K562 (cell line): ENCODE measurements at regions not wholly inside any gene's neighbourhood (a gene's known extent, or its start where the extent isn't known, plus 50 kb on each side); places are given as distances from the start of the nearest gene placed in this dataset.

ENCODE experiments used
- ATAC-seq: fragments of 200-7000 bp; cut with Tn5 transposase; 3 replicates; pipeline ENCODE4 v1.9.1; 2020; ENCODE audit warnings: moderate library complexity
- BruUV-seq: library from RNA; stranded (reverse); fragments of 400-500 nt; replicated peaks from 2 replicates; lab custom pipeline; 2021; lab: Mats Ljungman, UMichigan
- CTCF ChIA-PET: fragments of 300-600 bp; formaldehyde crosslinking; extraction: SDS; loops from one replicate; lab custom pipeline; 2021; ENCODE audit warnings: low intra/inter-chr PET ratio; lab: Yijun Ruan, JAX
- POLR2A ChIA-PET: fragments of 300-600, 350-650 bp; sonication (Branson Sonifier 250); formaldehyde crosslinking; extraction: SDS; loops from one replicate; lab custom pipeline; 2021; ENCODE audit warnings: antibody characterized with exemption, inconsistent platforms; lab: Yijun Ruan, JAX
- DNase-seq, 4 experiments: peaks; one replicate each; pipeline versions ENCODE4 v3.0.0 to v3.0.0-alpha.2; 2011 to 2018; ENCODE audit warnings: low spot score in 3 of 4, mixed read lengths in 3 of 4; ENCODE audit errors: extremely low read depth in 1 of 4
- FAIRE-seq: peaks from 2 replicates; lab custom pipeline; 2011; peaks lifted over from hg19 to GRCh38; lab: Jason Lieb, UNC
- H2AFZ ChIP-seq: 2 replicates; pipeline ENCODE4 v1.6.0; 2011; ENCODE audit warnings: low read depth, low read length, control low read depth, inconsistent platforms
- H3K27ac ChIP-seq: fragments of 200-600 bp; 3 replicates; pipeline ENCODE4 v1.8.0; 2011; ENCODE audit warnings: low read depth, mild to moderate bottlenecking, control low read depth, inconsistent platforms, low read length, moderate library complexity, mixed read lengths; ENCODE audit errors: extremely low read depth
- H3K27me3 ChIP-seq, 2 experiments: fragments of 300-600 bp in 1 of 2; 2 replicates in 1 of 2; 3 replicates in 1 of 2; pipeline versions ENCODE4 v1.6.0 to v1.8.0; 2011; ENCODE audit warnings: inconsistent platforms in 2 of 2, low read length in 2 of 2, mild to moderate bottlenecking in 1 of 2, mixed read lengths in 1 of 2, moderate library complexity in 1 of 2; ENCODE audit not compliant: control insufficient read depth in 2 of 2, insufficient read depth in 2 of 2
- H3K36me3 ChIP-seq: fragments of 300-600 bp; 3 replicates; pipeline ENCODE4 v1.8.0; 2011; ENCODE audit warnings: mild to moderate bottlenecking, low read length, inconsistent platforms; ENCODE audit not compliant: control insufficient read depth, insufficient read depth
- H3K4me1 ChIP-seq, 2 experiments: fragments of 200-600 bp in 1 of 2; replicated peaks in 1 of 2; 2 replicates in 1 of 2; 3 replicates in 1 of 2; pipeline versions ENCODE4 v1.5.1 to v1.8.0; 2011; ENCODE audit warnings: inconsistent platforms in 2 of 2, low read length in 2 of 2, mild to moderate bottlenecking in 1 of 2, mixed read lengths in 1 of 2, moderate library complexity in 1 of 2; ENCODE audit not compliant: control insufficient read depth in 2 of 2, insufficient read depth in 2 of 2
- H3K4me2 ChIP-seq: 2 replicates; pipeline ENCODE4 v1.6.1; 2011; ENCODE audit warnings: low read length, control low read depth, inconsistent platforms, mixed read lengths; ENCODE audit not compliant: insufficient read depth
- H3K4me3 ChIP-seq: fragments of 200-600 bp; sonication (generic), shearing (Covaris generic); 2 replicates; pipeline ENCODE4 v1.5.1; 2016; ENCODE audit warnings: control low read depth, inconsistent platforms
- H3K79me2 ChIP-seq: fragments of 200-600 bp; 3 replicates; pipeline ENCODE4 v1.8.0; 2011; ENCODE audit warnings: low read length, inconsistent platforms; ENCODE audit not compliant: control insufficient read depth, insufficient read depth
- H3K9ac ChIP-seq, 2 experiments: 2 replicates each; pipeline versions ENCODE4 v1.6.0 to v1.6.1; 2011; ENCODE audit warnings: low read depth in 2 of 2, low read length in 2 of 2, control low read depth in 1 of 2, inconsistent platforms in 1 of 2, mild to moderate bottlenecking in 1 of 2, mixed read lengths in 1 of 2; ENCODE audit not compliant: insufficient read depth in 1 of 2
- H3K9me1 ChIP-seq: one replicate; pipeline ENCODE4 v1.6.0; 2011; ENCODE audit warnings: inconsistent platforms, mild to moderate bottlenecking, low read length, moderate library complexity; ENCODE audit not compliant: control insufficient read depth, insufficient read depth
- H3K9me3 ChIP-seq: replicated peaks from 2 replicates; pipeline ENCODE4 v1.5.1; 2011; ENCODE audit warnings: low read depth, low read length, inconsistent platforms; ENCODE audit not compliant: control insufficient read depth, insufficient read depth
- H4K20me1 ChIP-seq: replicated peaks from 2 replicates; pipeline ENCODE4 v1.6.1; 2011; ENCODE audit warnings: low read length, inconsistent platforms, mixed read lengths; ENCODE audit not compliant: control insufficient read depth, insufficient read depth
- ARID1B ChIP-seq: fragments of 450-650 bp; IDR thresholded peaks from 2 replicates; pipeline ENCODE4 v1.6.1; 2016; ENCODE audit warnings: antibody characterized with exemption, mild to moderate bottlenecking, inconsistent platforms
- ARNT ChIP-seq, 2 experiments: fragments of 450-650 bp; IDR thresholded peaks; 2 replicates each; pipeline ENCODE4 v1.6.1; 2016; ENCODE audit warnings: mild to moderate bottlenecking in 1 of 2
- ATF7 ChIP-seq: fragments of 450-650 bp; IDR thresholded peaks from 2 replicates; pipeline ENCODE4 v1.7.1; 2014; ENCODE audit warnings: mild to moderate bottlenecking, moderate library complexity
- DPF2 ChIP-seq: fragments of 450-650 bp; IDR thresholded peaks from 2 replicates; pipeline ENCODE4 v1.6.1; 2016
- ELF4 ChIP-seq: fragments of 450-650 bp; formaldehyde crosslinking; IDR thresholded peaks from 2 replicates; pipeline ENCODE4 v1.4.0; 2022; ENCODE audit warnings: missing genetic modification characterization
- JUN ChIP-seq, 2 experiments: sonication (generic) in 1 of 2; formaldehyde crosslinking in 1 of 2; IDR thresholded peaks; 2 replicates each; pipeline versions ENCODE4 v1.6.1 to v1.8.0; 2012 to 2022; ENCODE audit warnings: borderline replicate concordance in 2 of 2, mild to moderate bottlenecking in 2 of 2, improper control_type of control experiment in 1 of 2, low read depth in 1 of 2, low read length in 1 of 2, missing genetic modification reagents in 1 of 2
- KAT8 ChIP-seq: fragments of 450-650 bp; IDR thresholded peaks from 2 replicates; pipeline ENCODE4 v1.6.1; 2016; ENCODE audit warnings: low read depth, mild to moderate bottlenecking
- PHB2 ChIP-seq: fragments of 450-650 bp; IDR thresholded peaks from 2 replicates; pipeline ENCODE4 v1.6.1; 2017; ENCODE audit warnings: low read depth
- SRF ChIP-seq, 2 experiments: fragments of 250-450, 450-650 bp in 1 of 2; sonication (Bioruptor Pico) in 1 of 2; sonication (generic) in 1 of 2; formaldehyde crosslinking; IDR thresholded peaks; 2 replicates each; pipeline versions ENCODE4 v1.5.0 to v1.5.1; 2020 to 2022; ENCODE audit warnings: mild to moderate bottlenecking in 1 of 2, missing genetic modification reagents in 1 of 2
- ZFP1 ChIP-seq: fragments of 450-650 bp; formaldehyde crosslinking; IDR thresholded peaks from 2 replicates; pipeline ENCODE4 v1.4.0; 2020; ENCODE audit warnings: mild to moderate bottlenecking, mixed read lengths
- ZNF41 ChIP-seq: fragments of 250-450 bp; sonication (Bioruptor Pico); conservative IDR thresholded peaks from 2 replicates; pipeline ENCODE4 v1.4.0; 2020; ENCODE audit warnings: mild to moderate bottlenecking
- ZNF696 ChIP-seq: fragments of 250-450 bp; sonication (Bioruptor Pico); conservative IDR thresholded peaks from 2 replicates; pipeline ENCODE4 v1.4.0; 2020; ENCODE audit warnings: mild to moderate bottlenecking, moderate library complexity
- WGBS: fragments of 100-300 bp; shearing (Covaris generic); methylation state at CpG from one replicate; pipeline ENCODE4 v1.1.6; 2016; ENCODE audit warnings: low coverage, mixed read lengths; ENCODE audit not compliant: insufficient coverage; ENCODE audit errors: missing lambda C conversion rate; 5-methylcytosine and 5-hydroxymethylcytosine counted together
- in situ Hi-C: fragments of 300-500 bp; cut with MboI; formaldehyde crosslinking; loops from 4 replicates; pipeline ENCODE4 v1.15.0; 2018; ENCODE audit warnings: inconsistent platforms, mixed read lengths
- intact Hi-C: fragments of 100-400 bp; cut with micrococcal nuclease; formaldehyde crosslinking; loops from 2 replicates; pipeline ENCODE4 v1.14.2; 2022
- TF ChIP-seq, protein P1 (sequence below): fragments of 450-650 bp; IDR thresholded peaks from 2 replicates; pipeline ENCODE4 v1.6.1; 2016; ENCODE audit warnings: missing biosample characterization, missing genetic modification characterization
- TF ChIP-seq, protein P2 (sequence below): sonication (generic); formaldehyde crosslinking; IDR thresholded peaks from 2 replicates; pipeline ENCODE4 v1.8.1; 2022; ENCODE audit warnings: missing genetic modification reagents
- TF ChIP-seq, protein P3 (sequence below): fragments of 250-450 bp; sonication (Bioruptor Pico); IDR thresholded peaks from 2 replicates; pipeline ENCODE4 v1.8.0; 2021; ENCODE audit warnings: mild to moderate bottlenecking, moderate library complexity
- TF ChIP-seq, protein P4 (sequence below): fragments of 250-450 bp; sonication (Bioruptor Pico); IDR thresholded peaks from 2 replicates; pipeline ENCODE4 v1.4.0; 2020
- TF ChIP-seq, protein P5 (sequence below): fragments of 450-650 bp; IDR thresholded peaks from 2 replicates; pipeline ENCODE4 v1.6.1; 2016; ENCODE audit warnings: borderline replicate concordance

DNA sequence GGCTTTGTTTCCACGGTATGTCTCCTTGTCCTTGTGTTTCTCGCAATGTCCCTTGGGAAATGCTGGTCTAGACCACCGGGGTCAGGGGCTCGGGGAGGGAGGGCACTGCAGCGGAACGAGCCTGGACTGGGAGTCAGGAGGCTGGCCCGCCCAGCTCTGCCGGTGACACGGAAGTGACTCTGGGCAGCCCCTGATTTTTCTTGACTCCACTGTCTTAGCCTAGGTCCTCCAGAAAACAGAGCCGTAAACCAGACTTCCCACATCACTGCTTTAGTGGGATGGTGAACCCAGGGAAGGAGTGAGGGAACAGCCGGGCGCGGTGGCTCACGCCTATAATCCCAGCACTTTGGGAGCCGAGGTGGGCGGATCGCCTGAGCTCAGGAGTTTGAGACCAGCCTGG is 144.2 kb downstream of the ASB1 start:
- CTCF ChIA-PET, result no interaction called here
- ATAC-seq, result no peak
- no peak for DNase-seq

More for the DNA sequence above, 144.2 kb downstream of the ASB1 start:
- no peaks in the 10 kb centered on the region for H3K9me3 ChIP-seq
- no peaks in the 10 kb centered on the region for H3K4me1 ChIP-seq
- no peak overlapping the region for H2AFZ ChIP-seq
- WGBS, result under 1% methylated on average over 17 of the region's 17 CpGs
- H3K4me3 ChIP-seq, result no peak overlapping the region
- intact Hi-C loops, result no loop called here
- H3K27ac ChIP-seq, result no peak overlapping the region
- in situ Hi-C loops, result no loop called here
- H3K9ac ChIP-seq, result no peak overlapping the region
- H3K4me2 ChIP-seq, result no peak overlapping the region
- no peak for FAIRE-seq
- H3K9me1 ChIP-seq, result peaks cover 4% of the 10 kb centered on the region
- no peaks in the 10 kb centered on the region for H3K36me3 ChIP-seq
- BruUV-seq, result no TSS peak
- H4K20me1 ChIP-seq, result no peaks in the 10 kb centered on the region
- no peaks in the 10 kb centered on the region for H3K79me2 ChIP-seq
- peaks cover 5 to 73% of the 10 kb centered on the region in 2 experiments for H3K27me3 ChIP-seq
- TF ChIP-seq, protein P1, sequence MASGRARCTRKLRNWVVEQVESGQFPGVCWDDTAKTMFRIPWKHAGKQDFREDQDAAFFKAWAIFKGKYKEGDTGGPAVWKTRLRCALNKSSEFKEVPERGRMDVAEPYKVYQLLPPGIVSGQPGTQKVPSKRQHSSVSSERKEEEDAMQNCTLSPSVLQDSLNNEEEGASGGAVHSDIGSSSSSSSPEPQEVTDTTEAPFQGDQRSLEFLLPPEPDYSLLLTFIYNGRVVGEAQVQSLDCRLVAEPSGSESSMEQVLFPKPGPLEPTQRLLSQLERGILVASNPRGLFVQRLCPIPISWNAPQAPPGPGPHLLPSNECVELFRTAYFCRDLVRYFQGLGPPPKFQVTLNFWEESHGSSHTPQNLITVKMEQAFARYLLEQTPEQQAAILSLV (tag), result no peak
- TF ChIP-seq JUN (IDR thresholded peaks at IDR 0.05; ENCODE audit: borderline replicate concordance, low read depth, low read length) (no peak), JUN (CRISPR knock-in tag; IDR thresholded peaks at IDR 0.05; ENCODE audit: borderline replicate concordance) (no peak), PHB2 (no peak), KAT8 (no peak), ZNF696 (CRISPR knock-in tag) (no peak), SRF (CRISPR knock-in tag; IDR thresholded peaks at IDR 0.05) (no peak), ATF7 (no peak), DPF2 (no peak), ELF4 (CRISPR knock-in tag) (no peak), ARNT (IDR thresholded peaks at IDR 0.05) (no peak), ZFP1 (CRISPR knock-in tag) (no peak), ARID1B (no peak), ZNF41 (CRISPR knock-in tag) (no peak)
- TF ChIP-seq, protein P2, sequence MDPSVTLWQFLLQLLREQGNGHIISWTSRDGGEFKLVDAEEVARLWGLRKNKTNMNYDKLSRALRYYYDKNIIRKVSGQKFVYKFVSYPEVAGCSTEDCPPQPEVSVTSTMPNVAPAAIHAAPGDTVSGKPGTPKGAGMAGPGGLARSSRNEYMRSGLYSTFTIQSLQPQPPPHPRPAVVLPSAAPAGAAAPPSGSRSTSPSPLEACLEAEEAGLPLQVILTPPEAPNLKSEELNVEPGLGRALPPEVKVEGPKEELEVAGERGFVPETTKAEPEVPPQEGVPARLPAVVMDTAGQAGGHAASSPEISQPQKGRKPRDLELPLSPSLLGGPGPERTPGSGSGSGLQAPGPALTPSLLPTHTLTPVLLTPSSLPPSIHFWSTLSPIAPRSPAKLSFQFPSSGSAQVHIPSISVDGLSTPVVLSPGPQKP (CRISPR knock-in tag), result no peak
- TF ChIP-seq, protein P3, sequence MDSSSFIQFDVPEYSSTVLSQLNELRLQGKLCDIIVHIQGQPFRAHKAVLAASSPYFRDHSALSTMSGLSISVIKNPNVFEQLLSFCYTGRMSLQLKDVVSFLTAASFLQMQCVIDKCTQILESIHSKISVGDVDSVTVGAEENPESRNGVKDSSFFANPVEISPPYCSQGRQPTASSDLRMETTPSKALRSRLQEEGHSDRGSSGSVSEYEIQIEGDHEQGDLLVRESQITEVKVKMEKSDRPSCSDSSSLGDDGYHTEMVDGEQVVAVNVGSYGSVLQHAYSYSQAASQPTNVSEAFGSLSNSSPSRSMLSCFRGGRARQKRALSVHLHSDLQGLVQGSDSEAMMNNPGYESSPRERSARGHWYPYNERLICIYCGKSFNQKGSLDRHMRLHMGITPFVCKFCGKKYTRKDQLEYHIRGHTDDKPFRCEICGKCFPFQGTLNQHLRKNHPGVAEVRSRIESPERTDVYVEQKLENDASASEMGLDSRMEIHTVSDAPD, result no peak
- TF ChIP-seq, protein P4, sequence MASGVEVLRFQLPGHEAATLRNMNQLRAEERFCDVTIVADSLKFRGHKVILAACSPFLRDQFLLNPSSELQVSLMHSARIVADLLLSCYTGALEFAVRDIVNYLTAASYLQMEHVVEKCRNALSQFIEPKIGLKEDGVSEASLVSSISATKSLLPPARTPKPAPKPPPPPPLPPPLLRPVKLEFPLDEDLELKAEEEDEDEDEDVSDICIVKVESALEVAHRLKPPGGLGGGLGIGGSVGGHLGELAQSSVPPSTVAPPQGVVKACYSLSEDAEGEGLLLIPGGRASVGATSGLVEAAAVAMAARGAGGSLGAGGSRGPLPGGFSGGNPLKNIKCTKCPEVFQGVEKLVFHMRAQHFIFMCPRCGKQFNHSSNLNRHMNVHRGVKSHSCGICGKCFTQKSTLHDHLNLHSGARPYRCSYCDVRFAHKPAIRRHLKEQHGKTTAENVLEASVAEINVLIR (CRISPR knock-in tag), result no peak
- TF ChIP-seq, protein P5, sequence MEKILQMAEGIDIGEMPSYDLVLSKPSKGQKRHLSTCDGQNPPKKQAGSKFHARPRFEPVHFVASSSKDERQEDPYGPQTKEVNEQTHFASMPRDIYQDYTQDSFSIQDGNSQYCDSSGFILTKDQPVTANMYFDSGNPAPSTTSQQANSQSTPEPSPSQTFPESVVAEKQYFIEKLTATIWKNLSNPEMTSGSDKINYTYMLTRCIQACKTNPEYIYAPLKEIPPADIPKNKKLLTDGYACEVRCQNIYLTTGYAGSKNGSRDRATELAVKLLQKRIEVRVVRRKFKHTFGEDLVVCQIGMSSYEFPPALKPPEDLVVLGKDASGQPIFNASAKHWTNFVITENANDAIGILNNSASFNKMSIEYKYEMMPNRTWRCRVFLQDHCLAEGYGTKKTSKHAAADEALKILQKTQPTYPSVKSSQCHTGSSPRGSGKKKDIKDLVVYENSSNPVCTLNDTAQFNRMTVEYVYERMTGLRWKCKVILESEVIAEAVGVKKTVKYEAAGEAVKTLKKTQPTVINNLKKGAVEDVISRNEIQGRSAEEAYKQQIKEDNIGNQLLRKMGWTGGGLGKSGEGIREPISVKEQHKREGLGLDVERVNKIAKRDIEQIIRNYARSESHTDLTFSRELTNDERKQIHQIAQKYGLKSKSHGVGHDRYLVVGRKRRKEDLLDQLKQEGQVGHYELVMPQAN, result no peak
- TF ChIP-seq, all 486 proteins: peak for 0
- POLR2A ChIA-PET, result interaction anchor here (0.6 to 0.7 kb wide), 2 partner anchors 65 to 868 kb away, joined by 3 read pairs; no protein-coding TSS in a partner anchor
